ENCODE measurements at regions not wholly inside any gene's neighbourhood (a gene's known extent, or its start where the extent isn't known, plus 50 kb on each side); places are given as distances from the start of the nearest gene placed in this dataset.

- CTCF ChIA-PET: no interaction called here
- DNase-seq (ENCODE audit: low read depth, low spot score): no peak
These were observed 842.0 kb downstream of the HACE1 start for GRCh38 chr6:104017410-104018381.

GRCh38 chr6:104014163-104014959 is 845.4 kb downstream of the HACE1 start:
- DNase-seq (ENCODE audit: low read depth, low spot score): no peak
- CTCF ChIA-PET: no interaction called here

More at GRCh38 chr6:104017410-104018381, 842.0 kb downstream of the HACE1 start:
- no peak overlapping the region for H3K4me3 ChIP-seq (ENCODE audit: low read depth, low read length)
- TF ChIP-seq CTCF (IDR thresholded peaks at IDR 0.05; ENCODE audit: insufficient read depth, low read length, missing control alignments): no peak
- POLR2A ChIA-PET: no interaction called here

GRCh38 chr6:104013312-104013971 is 846.3 kb downstream of the HACE1 start:
- ChIA-PET POLR2A (no interaction called here), CTCF (no interaction called here)
- no peak for TF ChIP-seq CTCF (IDR thresholded peaks at IDR 0.05; ENCODE audit: insufficient read depth, low read length, missing control alignments)
- H3K4me3 ChIP-seq (ENCODE audit: low read depth, low read length): no peak overlapping the region
- DNase-seq (ENCODE audit: low read depth, low spot score): no peak

More at GRCh38 chr6:104014163-104014959, 845.4 kb downstream of the HACE1 start:
- no peak for TF ChIP-seq CTCF (IDR thresholded peaks at IDR 0.05; ENCODE audit: insufficient read depth, low read length, missing control alignments)
- POLR2A ChIA-PET: no interaction called here
- H3K4me3 ChIP-seq (ENCODE audit: low read depth, low read length): no peak overlapping the region

GRCh38 chr6:104010897-104011296 is 848.8 kb downstream of the HACE1 start:
- DNase-seq (ENCODE audit: low read depth, low spot score): no peak
- no peak overlapping the region for H3K4me3 ChIP-seq (ENCODE audit: low read depth, low read length)
- no peak for TF ChIP-seq CTCF (IDR thresholded peaks at IDR 0.05; ENCODE audit: insufficient read depth, low read length, missing control alignments)
- POLR2A ChIA-PET: no interaction called here
- CTCF ChIA-PET: no interaction called here

GRCh38 chr6:104003803-104004516 is 855.8 kb downstream of the HACE1 start:
- no peak overlapping the region for H3K4me3 ChIP-seq (ENCODE audit: low read depth, low read length)
- no peak for TF ChIP-seq CTCF (IDR thresholded peaks at IDR 0.05; ENCODE audit: insufficient read depth, low read length, missing control alignments)
- DNase-seq (ENCODE audit: low read depth, low spot score): no peak
- ChIA-PET POLR2A (no interaction called here), CTCF (no interaction called here)
